Activated CD4-positive, alpha-beta T cell treated with anti-CD3 and anti-CD28 coated beads, Interleukin-2, amount 10 ng/mL, durations not matched to agents 24 days and 14 days (primary cell): ENCODE measurements at regions not wholly inside any gene's neighbourhood (a gene's known extent, or its start where the extent isn't known, plus 50 kb on each side); places are given as distances from the start of the nearest gene placed in this dataset.

Experiments
- DNase-seq: peaks from one replicate; pipeline ENCODE4 v3.0.0; 2022
- H3K27ac Mint-ChIP-seq: one replicate; pipeline ENCODE4 v1.8.0; 2022; ENCODE audit warnings: mild to moderate bottlenecking, mixed read lengths
- H3K27me3 Mint-ChIP-seq: one replicate; pipeline ENCODE4 v1.8.0; 2022; ENCODE audit warnings: mixed read lengths
- H3K36me3 Mint-ChIP-seq: one replicate; pipeline ENCODE4 v1.8.0; 2022; ENCODE audit warnings: low read depth, mild to moderate bottlenecking, mixed read lengths
- H3K4me1 Mint-ChIP-seq: one replicate; pipeline ENCODE4 v1.8.0; 2021; ENCODE audit warnings: mixed read lengths
- H3K4me3 Mint-ChIP-seq: one replicate; pipeline ENCODE4 v1.8.0; 2022; ENCODE audit warnings: mild to moderate bottlenecking, moderate library complexity, mixed read lengths
- H3K9me3 Mint-ChIP-seq: one replicate; pipeline ENCODE4 v1.8.0; 2021; ENCODE audit warnings: mixed read lengths
- intact Hi-C: fragments of 100-400 bp; cut with micrococcal nuclease; formaldehyde crosslinking; loops from one replicate; pipeline ENCODE4 v1.15.1; 2023

DNA sequence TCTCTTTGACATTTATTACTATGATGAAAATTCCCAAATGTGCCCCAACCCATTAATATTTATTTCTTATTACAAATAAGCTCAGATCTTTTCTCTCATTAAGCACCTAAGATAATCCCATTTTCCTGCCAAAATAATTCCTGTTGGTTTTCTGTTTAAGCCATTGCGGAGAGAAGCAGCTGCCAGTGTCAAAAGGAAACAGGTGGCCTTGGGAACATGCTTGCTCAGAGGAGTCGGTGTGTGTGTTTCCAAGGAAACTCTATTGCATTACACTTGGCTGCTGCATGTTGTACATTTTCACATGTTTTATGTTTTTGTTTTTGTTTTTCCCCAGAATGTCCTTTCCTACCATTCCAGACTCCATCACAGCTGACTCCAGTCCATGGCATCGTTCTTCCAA lies 56.4 kb downstream of the CD24 start:
- H3K27me3 Mint-ChIP-seq = peaks cover 7% of the 10 kb centered on the region
- no peaks in the 10 kb centered on the region for H3K36me3 Mint-ChIP-seq
- no peak overlapping the region for H3K27ac Mint-ChIP-seq

DNA sequence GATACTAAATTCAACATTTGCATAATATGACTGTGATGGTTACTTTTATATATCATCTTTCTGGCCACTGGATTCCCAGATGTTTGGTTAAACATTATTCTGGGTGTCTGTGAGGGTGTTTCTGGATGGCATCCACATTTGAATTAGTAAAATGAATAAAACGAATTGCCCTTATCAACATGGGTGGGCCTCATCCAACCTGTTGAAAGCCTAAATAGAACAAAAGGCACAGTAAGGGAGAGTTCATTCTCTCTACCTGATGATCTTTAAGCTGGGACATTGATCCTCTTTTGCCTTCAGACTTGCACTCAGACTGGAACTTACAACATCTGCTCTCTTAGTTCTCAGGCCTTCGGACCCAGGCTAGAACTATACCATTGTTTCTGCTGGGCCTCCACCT lies 57.6 kb downstream of the CD24 start:
- Mint-ChIP-seq H3K36me3 (no peaks in the 10 kb centered on the region), H3K4me3 (no peak overlapping the region), H3K27me3 (peaks cover 7% of the 10 kb centered on the region), H3K27ac (no peak overlapping the region), H3K4me1 (no peaks in the 10 kb centered on the region), H3K9me3 (no peaks in the 10 kb centered on the region)
- no peak for DNase-seq
- intact Hi-C loops = no loop called here

More for the DNA sequence above, 56.4 kb downstream of the CD24 start:
- H3K4me3 Mint-ChIP-seq = no peak overlapping the region
- no peaks in the 10 kb centered on the region for H3K9me3 Mint-ChIP-seq
- H3K4me1 Mint-ChIP-seq = no peaks in the 10 kb centered on the region
- intact Hi-C loops = no loop called here
- DNase-seq = no peak

DNA sequence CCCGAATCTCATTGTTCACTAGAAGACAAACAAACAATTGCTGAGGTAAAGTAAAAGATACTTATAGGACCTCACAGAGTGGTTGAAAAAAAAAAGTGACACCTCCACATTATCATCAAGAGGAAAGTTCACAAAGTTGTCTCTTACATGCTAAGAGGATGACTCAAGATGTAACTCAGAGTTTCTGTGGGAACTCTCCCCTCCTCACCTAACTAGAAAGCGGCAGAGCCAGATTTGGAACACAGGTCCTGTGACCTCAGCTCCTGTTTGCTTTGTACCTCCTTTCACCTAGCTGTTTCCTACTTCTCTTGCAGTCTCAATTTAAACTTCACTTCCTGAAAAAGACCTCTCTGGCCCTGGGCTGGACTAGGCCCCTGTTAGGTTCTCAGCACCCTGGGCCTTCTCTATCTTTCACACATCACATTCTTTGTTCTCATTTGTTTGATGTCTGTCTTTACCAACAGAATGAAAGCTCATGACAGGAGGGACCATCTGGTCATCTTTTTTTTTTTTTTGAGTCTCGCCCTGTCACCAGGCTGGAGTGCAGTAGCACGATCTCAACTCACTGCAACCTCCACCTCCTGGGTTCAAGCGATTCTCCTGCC lies 60.8 kb downstream of the CD24 start:
- Mint-ChIP-seq H3K4me1 (peaks cover 2% of the 10 kb centered on the region), H3K27ac (no peak overlapping the region), H3K4me3 (no peak overlapping the region), H3K27me3 (peaks cover 7% of the 10 kb centered on the region), H3K36me3 (no peaks in the 10 kb centered on the region), H3K9me3 (no peaks in the 10 kb centered on the region)
- no peak for DNase-seq
- intact Hi-C loops = no loop called here

DNA sequence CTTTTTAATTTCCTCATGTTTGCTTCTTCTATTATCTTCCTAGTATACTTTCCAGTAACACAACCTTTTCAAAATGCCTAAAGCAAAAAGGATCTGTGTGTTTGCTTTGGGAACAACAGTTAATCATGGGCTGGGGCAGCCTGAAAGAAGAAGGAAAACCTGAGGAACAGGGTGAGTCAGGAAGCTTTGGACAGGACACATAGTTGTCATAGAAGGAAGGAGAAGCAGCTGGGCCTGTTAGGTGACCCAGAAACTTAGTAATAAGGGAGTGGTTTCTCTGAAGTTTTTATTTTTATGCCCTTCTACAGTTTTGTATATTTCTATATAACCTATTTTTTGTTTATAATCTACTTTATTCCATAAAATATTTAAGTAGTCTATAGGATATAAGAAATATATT lies 61.4 kb downstream of the CD24 start:
- intact Hi-C loops = no loop called here
- Mint-ChIP-seq H3K27ac (no peak overlapping the region), H3K9me3 (no peaks in the 10 kb centered on the region), H3K36me3 (no peaks in the 10 kb centered on the region), H3K4me1 (peaks cover 2% of the 10 kb centered on the region), H3K4me3 (no peak overlapping the region), H3K27me3 (peaks cover 3% of the 10 kb centered on the region)
- DNase-seq = no peak

DNA sequence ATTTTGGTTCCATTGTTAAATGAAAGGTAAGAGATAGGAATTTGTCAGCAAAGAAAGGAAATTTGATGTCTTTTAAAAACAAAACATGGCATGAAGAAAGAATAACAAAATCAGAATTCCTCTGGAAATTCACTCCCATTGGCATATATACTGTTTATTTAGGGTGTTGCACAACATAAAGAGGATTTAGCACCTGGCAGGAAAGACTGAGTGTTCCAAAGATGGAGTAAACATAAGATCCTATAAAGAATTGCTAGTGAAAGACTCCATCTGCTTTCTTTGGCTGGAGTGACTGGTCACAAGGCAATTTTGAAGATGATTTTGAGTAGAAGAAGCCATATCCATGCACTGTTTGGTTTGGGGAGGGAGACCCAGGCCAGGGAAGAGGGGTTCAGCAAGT lies 62.4 kb downstream of the CD24 start:
- intact Hi-C loops = no loop called here
- H3K27me3 Mint-ChIP-seq = no peaks in the 10 kb centered on the region
- no peaks in the 10 kb centered on the region for H3K36me3 Mint-ChIP-seq
- no peak overlapping the region for H3K27ac Mint-ChIP-seq
- H3K9me3 Mint-ChIP-seq = no peaks in the 10 kb centered on the region
- no peak overlapping the region for H3K4me3 Mint-ChIP-seq
- DNase-seq = no peak
- H3K4me1 Mint-ChIP-seq = peaks cover 2% of the 10 kb centered on the region

DNA sequence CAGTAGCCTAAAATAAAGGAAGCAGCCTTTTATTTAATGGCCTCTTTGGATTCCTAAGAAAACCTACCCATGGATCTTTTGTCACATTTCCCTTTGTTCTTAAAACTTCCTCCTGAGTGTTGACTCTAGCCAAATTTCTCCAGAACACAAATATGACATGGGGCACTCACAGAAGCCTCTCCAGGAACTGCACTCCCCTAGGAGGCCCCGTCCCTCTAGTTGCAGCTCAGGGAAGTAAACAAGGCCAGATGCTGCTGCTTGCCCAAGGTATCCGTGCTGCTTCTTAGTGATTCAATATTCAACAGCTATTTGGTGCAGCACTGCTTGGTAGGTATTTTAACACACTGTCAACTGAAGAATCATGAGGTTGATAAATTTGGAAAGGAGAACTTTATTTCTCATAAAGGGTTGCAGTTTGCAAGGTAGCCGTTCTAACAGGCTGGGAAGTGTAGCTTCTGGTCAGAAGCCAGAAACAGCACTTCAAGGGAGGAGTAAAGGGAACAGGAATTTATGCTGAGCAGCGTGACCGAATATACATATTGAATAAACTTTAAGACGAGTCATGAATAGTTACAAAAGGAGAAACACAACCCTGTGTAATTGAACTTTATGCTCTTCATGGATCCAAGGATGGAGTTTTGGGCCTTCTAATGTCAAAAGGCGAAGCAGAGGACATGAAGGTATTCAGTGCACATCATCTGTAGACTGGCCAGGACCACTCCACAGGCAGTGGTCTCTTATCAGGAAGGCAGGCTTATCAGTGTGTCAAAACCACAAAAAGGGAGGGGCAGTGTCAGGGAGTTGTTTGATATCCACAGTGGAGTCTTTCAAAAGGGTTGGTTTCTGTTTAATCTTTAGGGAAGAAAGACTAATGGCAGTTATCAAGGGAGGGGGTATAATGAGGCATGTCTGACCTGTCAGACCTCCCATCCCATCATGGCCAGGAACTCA lies 63.3 kb downstream of the CD24 start:
- H3K36me3 Mint-ChIP-seq = no peaks in the 10 kb centered on the region
- no peak for DNase-seq
- intact Hi-C loops = no loop called here
- no peaks in the 10 kb centered on the region for H3K27me3 Mint-ChIP-seq
- no peak overlapping the region for H3K27ac Mint-ChIP-seq
- H3K4me3 Mint-ChIP-seq = no peak overlapping the region
- H3K4me1 Mint-ChIP-seq = peaks cover 2% of the 10 kb centered on the region
- no peaks in the 10 kb centered on the region for H3K9me3 Mint-ChIP-seq

DNA sequence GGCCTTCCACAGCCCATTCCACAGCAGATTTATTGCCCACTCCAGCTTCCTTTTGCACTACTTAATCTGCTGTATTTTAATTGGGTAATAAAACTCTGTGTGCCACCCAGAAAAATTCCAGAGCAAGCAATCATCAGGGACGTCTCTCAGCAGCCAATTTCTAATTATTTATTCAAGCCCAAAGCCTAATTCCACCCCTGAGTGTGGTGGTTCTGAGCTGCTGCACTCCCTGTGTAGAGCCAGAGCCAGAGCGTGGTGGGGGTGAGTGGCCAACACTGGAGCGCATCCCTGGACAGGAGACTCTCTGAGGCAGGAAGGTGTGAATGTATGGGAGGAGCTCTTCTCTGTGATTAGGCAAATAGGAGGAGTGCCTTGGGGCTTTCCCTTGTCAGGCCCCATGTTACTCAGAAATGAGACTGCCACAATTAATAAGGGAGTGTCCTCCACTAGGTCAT lies 66.1 kb downstream of the CD24 start:
- intact Hi-C loops = no loop called here
- no peak for DNase-seq
- Mint-ChIP-seq H3K4me3 (no peak overlapping the region), H3K27ac (no peak overlapping the region), H3K36me3 (no peaks in the 10 kb centered on the region), H3K9me3 (no peaks in the 10 kb centered on the region), H3K27me3 (no peaks in the 10 kb centered on the region), H3K4me1 (peaks cover 2% of the 10 kb centered on the region)

DNA sequence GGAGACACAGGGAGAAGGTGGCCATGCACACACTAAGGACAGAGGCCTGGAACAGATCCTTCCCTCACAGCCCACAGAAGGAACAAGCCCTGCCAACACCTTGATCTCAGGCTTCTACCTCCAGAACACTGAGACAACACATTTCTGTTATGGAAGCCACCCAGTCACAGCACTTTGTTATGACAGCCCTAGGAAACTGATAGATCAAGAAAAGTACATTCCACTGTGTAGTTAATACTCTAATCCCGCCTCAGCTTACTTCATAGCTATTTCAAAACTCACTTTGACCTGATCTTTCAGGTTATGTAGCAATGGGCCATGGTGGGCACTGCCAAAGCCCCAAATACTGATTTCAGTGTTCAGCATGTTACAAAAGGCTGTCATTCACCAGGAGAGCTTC lies 66.8 kb downstream of the CD24 start:
- H3K27ac Mint-ChIP-seq = no peak overlapping the region
- intact Hi-C loops = no loop called here
- H3K27me3 Mint-ChIP-seq = no peaks in the 10 kb centered on the region
- DNase-seq = no peak
- no peak overlapping the region for H3K4me3 Mint-ChIP-seq
- peaks cover 2% of the 10 kb centered on the region for H3K4me1 Mint-ChIP-seq
- no peaks in the 10 kb centered on the region for H3K36me3 Mint-ChIP-seq
- peaks cover under 1% of the 10 kb centered on the region for H3K9me3 Mint-ChIP-seq

DNA sequence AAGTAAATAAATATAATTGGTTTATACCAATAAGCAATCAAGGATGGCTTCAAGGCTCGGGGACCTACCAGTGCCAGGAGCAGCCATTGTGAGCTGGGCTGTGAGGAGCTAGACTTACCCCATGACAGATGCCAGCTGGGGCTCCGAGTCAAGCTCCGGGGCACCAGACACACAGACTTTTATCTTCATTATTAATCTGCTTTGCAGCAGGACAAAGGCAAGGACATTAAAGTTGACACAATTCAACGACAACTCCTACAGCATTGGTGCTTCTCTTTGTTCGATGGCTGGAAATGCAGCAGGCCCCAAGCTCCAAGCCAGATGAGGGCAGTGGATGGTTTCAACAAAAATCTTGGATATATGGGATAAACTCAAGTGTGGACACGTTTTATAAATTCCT lies 68.3 kb downstream of the CD24 start:
- Mint-ChIP-seq H3K4me3 (no peak overlapping the region), H3K27ac (no peak overlapping the region), H3K27me3 (no peaks in the 10 kb centered on the region), H3K36me3 (no peaks in the 10 kb centered on the region), H3K4me1 (no peaks in the 10 kb centered on the region), H3K9me3 (peaks cover 4% of the 10 kb centered on the region)
- intact Hi-C loops = no loop called here
- DNase-seq = no peak

DNA sequence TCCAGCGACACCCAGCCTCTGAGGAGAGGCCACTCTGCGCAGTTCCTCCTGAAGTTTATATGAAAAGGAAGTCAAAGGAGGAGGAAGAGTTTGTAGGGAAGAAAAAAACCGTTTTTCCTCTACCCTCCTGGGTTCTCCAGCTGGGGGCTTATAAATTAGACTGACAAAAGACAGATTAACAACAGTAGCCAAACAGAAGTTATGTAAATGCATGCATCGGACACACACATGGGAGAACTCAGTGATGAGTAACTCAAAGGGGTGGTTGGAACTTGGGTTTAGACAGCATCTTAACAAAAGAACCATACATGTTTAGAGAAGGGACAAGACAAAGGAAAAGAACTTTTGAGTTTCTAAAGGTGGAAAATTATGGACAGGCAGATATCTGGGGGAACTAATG lies 71.2 kb downstream of the CD24 start:
- H3K36me3 Mint-ChIP-seq = no peaks in the 10 kb centered on the region
- peaks cover 10% of the 10 kb centered on the region for H3K9me3 Mint-ChIP-seq
- no peak overlapping the region for H3K4me3 Mint-ChIP-seq
- intact Hi-C loops = no loop called here
- no peak for DNase-seq
- H3K27me3 Mint-ChIP-seq = no peaks in the 10 kb centered on the region
- no peak overlapping the region for H3K27ac Mint-ChIP-seq
- no peaks in the 10 kb centered on the region for H3K4me1 Mint-ChIP-seq

DNA sequence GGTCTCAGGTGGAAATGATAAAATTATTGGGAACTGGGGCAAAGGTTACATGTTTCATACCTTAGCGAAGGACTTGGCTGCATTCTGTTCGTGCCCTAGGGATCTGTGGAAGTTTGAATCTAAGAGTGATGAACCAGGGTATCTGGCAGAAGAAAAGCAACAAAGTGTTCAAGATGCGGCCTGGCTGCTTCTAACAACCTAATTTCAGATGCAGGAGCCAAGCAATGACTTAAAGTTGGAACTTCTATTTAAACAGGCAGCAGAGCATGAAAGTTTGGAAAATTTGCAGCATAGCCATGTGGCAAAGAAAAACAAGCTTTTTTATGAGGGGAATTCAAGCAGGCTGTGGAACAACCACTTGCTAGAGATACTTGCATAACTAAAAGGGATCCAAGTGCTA lies 73.5 kb downstream of the CD24 start:
- intact Hi-C loops = no loop called here
- no peaks in the 10 kb centered on the region for H3K27me3 Mint-ChIP-seq
- no peak for DNase-seq
- no peak overlapping the region for H3K4me3 Mint-ChIP-seq
- no peaks in the 10 kb centered on the region for H3K4me1 Mint-ChIP-seq
- peaks cover 10% of the 10 kb centered on the region for H3K9me3 Mint-ChIP-seq
- H3K36me3 Mint-ChIP-seq = no peaks in the 10 kb centered on the region
- no peak overlapping the region for H3K27ac Mint-ChIP-seq

DNA sequence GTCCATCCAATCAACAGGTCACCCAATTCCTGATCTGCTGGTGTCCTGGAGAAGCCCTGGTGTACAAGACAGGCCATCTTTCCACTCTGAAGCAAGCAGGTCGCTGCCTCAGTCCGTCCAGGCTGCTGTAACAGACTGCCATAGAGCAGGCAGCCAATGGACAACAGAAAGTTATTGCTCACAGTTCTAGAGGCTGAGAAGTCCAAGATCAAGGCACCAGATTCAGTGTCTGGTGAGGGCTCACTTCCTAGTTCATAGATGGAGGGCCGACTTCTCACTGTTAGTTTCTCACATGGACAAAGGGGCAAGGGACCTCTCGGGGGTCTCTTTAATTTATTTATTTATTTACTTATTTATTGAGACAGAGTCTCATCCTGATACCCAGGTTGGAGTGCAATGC lies 74.8 kb downstream of the CD24 start:
- H3K27me3 Mint-ChIP-seq = no peaks in the 10 kb centered on the region
- intact Hi-C loops = no loop called here

DNA sequence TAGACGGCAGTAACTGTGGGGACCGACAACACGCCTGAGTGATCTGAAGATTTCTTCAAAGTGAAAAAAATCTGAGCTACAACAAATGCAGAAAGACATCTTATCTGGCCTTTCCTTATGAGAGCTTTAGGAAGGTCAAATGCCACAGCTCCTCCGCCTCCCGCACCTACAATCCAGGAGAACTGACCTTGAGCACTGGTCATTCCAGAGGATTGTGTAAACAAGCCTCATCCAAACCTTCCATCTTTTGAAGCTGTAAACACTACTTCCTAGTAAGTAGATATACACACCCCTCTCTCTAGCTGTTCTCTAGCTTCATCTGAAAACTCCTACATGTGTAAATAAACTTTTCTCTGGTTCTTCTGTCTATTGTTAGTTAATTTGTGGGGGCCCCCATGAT lies 76.9 kb downstream of the CD24 start:
- intact Hi-C loops = no loop called here
- H3K4me1 Mint-ChIP-seq = no peaks in the 10 kb centered on the region
- peaks cover 8% of the 10 kb centered on the region for H3K9me3 Mint-ChIP-seq
- H3K27me3 Mint-ChIP-seq = no peaks in the 10 kb centered on the region
- no peak for DNase-seq
- H3K4me3 Mint-ChIP-seq = no peak overlapping the region
- H3K36me3 Mint-ChIP-seq = no peaks in the 10 kb centered on the region
- H3K27ac Mint-ChIP-seq = no peak overlapping the region

More for the DNA sequence above, 74.8 kb downstream of the CD24 start:
- Mint-ChIP-seq H3K27ac (no peak overlapping the region), H3K9me3 (peaks cover 10% of the 10 kb centered on the region), H3K36me3 (no peaks in the 10 kb centered on the region), H3K4me1 (no peaks in the 10 kb centered on the region), H3K4me3 (no peak overlapping the region)
- DNase-seq = no peak

DNA sequence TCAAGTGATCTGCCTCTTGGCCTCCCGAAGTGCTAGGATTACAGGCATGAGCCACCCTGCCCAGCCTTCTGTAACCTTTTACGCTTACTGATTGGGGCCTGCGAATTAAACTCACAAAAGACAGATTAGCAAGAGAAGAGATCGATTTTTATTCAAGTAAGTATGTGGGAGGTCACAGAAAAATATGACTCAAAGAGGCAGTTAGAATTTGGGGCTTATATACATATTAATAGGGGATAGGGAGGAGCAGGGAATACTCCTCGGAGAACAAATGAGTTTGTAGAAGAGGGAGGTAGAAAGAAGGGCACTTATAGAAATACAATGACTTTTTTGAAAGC lies 78.9 kb downstream of the CD24 start:
- Mint-ChIP-seq H3K9me3 (peaks cover 2% of the 10 kb centered on the region), H3K4me3 (no peak overlapping the region), H3K36me3 (no peaks in the 10 kb centered on the region), H3K27ac (no peak overlapping the region), H3K4me1 (no peaks in the 10 kb centered on the region), H3K27me3 (no peaks in the 10 kb centered on the region)
- no peak for DNase-seq
- intact Hi-C loops = no loop called here
